ENCODE measurements at regions not wholly inside any gene's neighbourhood (a gene's known extent, or its start where the extent isn't known, plus 50 kb on each side); places are given as distances from the start of the nearest gene placed in this dataset.

- TF ChIP-seq, protein P1, sequence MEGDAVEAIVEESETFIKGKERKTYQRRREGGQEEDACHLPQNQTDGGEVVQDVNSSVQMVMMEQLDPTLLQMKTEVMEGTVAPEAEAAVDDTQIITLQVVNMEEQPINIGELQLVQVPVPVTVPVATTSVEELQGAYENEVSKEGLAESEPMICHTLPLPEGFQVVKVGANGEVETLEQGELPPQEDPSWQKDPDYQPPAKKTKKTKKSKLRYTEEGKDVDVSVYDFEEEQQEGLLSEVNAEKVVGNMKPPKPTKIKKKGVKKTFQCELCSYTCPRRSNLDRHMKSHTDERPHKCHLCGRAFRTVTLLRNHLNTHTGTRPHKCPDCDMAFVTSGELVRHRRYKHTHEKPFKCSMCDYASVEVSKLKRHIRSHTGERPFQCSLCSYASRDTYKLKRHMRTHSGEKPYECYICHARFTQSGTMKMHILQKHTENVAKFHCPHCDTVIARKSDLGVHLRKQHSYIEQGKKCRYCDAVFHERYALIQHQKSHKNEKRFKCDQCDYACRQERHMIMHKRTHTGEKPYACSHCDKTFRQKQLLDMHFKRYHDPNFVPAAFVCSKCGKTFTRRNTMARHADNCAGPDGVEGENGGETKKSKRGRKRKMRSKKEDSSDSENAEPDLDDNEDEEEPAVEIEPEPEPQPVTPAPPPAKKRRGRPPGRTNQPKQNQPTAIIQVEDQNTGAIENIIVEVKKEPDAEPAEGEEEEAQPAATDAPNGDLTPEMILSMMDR (conservative IDR thresholded peaks at IDR 0.05; ENCODE audit: low read depth, low read length): no peak
- no peak for TF ChIP-seq EZH2 (IDR thresholded peaks at IDR 0.05; ENCODE audit: low read length, unreplicated experiment)
These were observed 112.8 kb downstream of the SAMD5 start for GRCh38 chr6:147621263-147621662.

Measured in PC-3 (cell line).